ENCODE measurements at regions not wholly inside any gene's neighbourhood (a gene's known extent, or its start where the extent isn't known, plus 50 kb on each side); places are given as distances from the start of the nearest gene placed in this dataset.

DNA sequence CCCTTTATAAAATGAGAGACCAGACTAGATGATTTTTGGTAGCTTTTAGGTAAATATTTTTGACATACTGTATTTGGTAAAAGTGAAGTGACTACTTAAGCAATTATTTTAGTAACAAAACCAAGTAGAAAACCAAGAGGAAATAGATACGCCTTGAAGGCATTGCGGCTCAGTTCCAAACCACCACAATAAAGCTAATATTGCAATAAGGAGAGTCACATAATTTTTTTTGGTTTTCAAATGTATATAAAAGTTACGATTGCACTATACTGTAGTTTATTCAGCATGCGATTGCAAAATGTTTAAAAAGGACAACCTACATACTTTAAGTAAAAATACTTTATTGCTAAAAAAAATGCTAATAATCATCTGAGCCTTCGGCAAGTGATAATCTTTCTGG is 581.7 kb upstream of the POT1 start:
- Histone ChIP-seq H3K4me1 (replicated peaks in 1 of 2; ENCODE audit: control insufficient read depth in 2 of 2, insufficient read depth in 2 of 2, low read length in 2 of 2) (no peaks in the 10 kb centered on the region), H3K4me3 (no peak overlapping the region), H3K27me3 (ENCODE audit: control insufficient read depth in 2 of 2, insufficient read depth in 2 of 2, low read length in 2 of 2) (no peaks in the 10 kb centered on the region), H2AFZ (ENCODE audit: low read depth, low read length) (no peak overlapping the region), H3K4me2 (ENCODE audit: insufficient read depth, low read length) (no peak overlapping the region), H3K9ac (ENCODE audit: insufficient read depth in 1 of 2, low read depth in 2 of 2, low read length in 2 of 2) (no peak overlapping the region), H3K36me3 (ENCODE audit: control insufficient read depth, insufficient read depth, low read length) (no peaks in the 10 kb centered on the region), H3K27ac (ENCODE audit: extremely low read depth, low read depth, low read length) (no peak overlapping the region), H4K20me1 (replicated peaks; ENCODE audit: control insufficient read depth, insufficient read depth, low read length) (no peaks in the 10 kb centered on the region), H3K9me1 (ENCODE audit: control insufficient read depth, insufficient read depth, low read length) (no peaks in the 10 kb centered on the region), H3K9me3 (replicated peaks; ENCODE audit: control insufficient read depth, insufficient read depth, low read depth, low read length) (no peaks in the 10 kb centered on the region), H3K79me2 (ENCODE audit: control insufficient read depth, insufficient read depth, low read length) (no peaks in the 10 kb centered on the region)
- no peak for TF ChIP-seq TAF15 (IDR thresholded peaks at IDR 0.05; ENCODE audit: low read depth, low read length)
- no peak for TF ChIP-seq ZNF584 (CRISPR knock-in tag; IDR thresholded peaks at IDR 0.05; ENCODE audit: low read depth)
- no peak for TF ChIP-seq EP400 (IDR thresholded peaks at IDR 0.05)
- TF ChIP-seq, protein P1, sequence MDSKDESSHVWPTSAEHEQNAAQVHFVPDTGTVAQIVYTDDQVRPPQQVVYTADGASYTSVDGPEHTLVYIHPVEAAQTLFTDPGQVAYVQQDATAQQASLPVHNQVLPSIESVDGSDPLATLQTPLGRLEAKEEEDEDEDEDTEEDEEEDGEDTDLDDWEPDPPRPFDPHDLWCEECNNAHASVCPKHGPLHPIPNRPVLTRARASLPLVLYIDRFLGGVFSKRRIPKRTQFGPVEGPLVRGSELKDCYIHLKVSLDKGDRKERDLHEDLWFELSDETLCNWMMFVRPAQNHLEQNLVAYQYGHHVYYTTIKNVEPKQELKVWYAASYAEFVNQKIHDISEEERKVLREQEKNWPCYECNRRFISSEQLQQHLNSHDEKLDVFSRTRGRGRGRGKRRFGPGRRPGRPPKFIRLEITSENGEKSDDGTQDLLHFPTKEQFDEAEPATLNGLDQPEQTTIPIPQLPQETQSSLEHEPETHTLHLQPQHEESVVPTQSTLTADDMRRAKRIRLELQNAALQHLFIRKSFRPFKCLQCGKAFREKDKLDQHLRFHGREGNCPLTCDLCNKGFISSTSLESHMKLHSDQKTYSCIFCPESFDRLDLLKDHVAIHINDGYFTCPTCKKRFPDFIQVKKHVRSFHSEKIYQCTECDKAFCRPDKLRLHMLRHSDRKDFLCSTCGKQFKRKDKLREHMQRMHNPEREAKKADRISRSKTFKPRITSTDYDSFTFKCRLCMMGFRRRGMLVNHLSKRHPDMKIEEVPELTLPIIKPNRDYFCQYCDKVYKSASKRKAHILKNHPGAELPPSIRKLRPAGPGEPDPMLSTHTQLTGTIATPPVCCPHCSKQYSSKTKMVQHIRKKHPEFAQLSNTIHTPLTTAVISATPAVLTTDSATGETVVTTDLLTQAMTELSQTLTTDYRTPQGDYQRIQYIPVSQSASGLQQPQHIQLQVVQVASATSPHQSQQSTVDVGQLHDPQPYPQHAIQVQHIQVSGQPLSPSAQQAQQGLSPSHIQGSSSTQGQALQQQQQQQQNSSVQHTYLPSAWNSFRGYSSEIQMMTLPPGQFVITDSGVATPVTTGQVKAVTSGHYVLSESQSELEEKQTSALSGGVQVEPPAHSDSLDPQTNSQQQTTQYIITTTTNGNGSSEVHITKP (IDR thresholded peaks at IDR 0.05; ENCODE audit: partially characterized antibody), result no peak
- DNase-seq (ENCODE audit: extremely low read depth in 1 of 4, low spot score in 3 of 4), result no peak
- intact Hi-C loops (cut with micrococcal nuclease) (no loop called here), in situ Hi-C loops (cut with MboI) (no loop called here)
- POLR2A ChIA-PET, result no interaction called here
- CTCF ChIA-PET (ENCODE audit: low intra/inter-chr PET ratio), result interaction anchor here (0.6 kb wide), 1 partner anchor 1446 kb away, joined by 4 read pairs; no protein-coding TSS in a partner anchor
- FAIRE-seq, result no peak
- no peak for ATAC-seq
- 13% methylated on average over 5 of the region's 5 CpGs for WGBS (ENCODE audit: insufficient coverage, low coverage, missing lambda C conversion rate)
- no TSS peak for BruUV-seq (replicated peaks)
